NCI-H1436 (cell line): ENCODE measurements at regions not wholly inside any gene's neighbourhood (a gene's known extent, or its start where the extent isn't known, plus 50 kb on each side); places are given as distances from the start of the nearest gene placed in this dataset.
"Not testable (repeated sequence)": the region's sequence is repeated elsewhere in the genome, so short reads cannot be mapped to it uniquely, and the experiment has no call there.

ENCODE experiments used
- DNase-seq: peaks from one replicate; lab custom pipeline; 2025; lab: John Stamatoyannopoulos, UW

DNA sequence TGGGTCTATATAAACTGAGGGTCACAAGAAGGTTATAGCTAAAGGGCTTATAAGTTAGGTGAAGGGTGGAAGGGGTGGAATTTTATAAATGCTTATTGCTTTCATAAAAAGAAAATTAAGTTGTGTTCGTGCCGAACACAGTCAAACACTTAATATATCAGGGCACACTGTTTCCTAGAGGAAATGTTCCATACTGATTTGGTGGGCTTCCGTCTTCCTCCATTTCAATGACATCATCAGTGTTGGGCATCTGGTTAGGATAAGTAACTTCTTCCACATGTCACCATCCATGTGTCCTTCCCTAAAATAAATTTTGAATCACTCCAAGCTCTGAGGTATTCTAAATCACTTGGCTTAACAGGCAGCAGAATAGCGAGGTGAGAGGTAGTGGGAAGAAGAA is 466.4 kb downstream of the MED13L start:
- DNase-seq = no peak

DNA sequence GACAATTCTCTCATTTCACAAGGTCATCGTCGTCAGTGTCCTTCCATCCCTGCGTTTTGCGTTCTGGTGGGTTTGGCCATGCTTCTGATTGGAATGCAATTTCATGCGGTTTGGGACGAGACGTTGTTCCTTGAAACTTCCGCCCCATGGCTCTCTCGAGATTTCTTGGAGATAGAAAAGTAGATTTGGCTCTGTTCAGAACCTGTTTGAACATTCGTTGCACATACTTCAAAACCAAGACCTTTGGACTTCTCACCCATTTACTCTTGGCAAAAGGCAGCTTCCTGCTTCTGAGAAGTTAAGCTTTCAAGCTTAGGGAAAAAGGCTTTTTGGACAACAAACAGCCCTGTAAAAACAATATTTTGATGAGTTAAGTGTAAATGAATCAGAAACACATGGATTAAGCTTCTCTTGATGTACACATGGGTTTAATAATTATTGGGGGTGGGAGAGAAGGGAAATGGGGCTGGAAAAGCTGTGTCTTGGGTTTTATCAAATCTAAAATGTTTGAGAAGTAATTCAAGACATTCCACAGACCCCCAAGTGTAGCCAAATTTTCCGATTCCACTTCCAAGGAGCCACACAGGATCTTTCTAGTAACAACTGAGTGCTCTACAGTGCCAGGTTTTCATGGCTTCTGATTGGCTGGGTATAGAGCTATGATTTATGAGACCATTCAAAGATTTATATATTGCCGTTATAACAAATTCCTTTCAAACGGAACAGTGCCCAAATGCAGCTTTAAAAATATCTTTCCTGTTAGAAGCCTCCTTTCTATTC is 467.2 kb downstream of the MED13L start:
- DNase-seq = no peak

DNA sequence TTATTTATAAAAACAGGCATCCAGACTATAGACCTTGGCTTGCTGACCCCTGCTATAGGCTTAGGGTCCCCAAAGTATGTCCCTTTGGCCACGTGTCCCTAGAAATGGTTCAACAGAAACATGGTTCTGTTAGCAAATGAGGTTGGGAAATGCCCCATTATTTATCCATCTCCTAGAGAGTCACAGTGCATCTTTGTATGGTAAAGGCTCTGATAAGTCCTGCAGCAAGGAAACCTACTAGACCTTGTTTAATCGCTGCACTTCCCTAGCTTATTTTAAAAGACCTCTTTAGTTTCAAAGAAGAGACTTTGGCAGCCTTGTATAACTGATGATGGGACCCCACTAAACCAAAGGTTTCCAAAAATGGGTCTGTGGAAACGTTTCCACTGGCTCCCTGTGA is 471.5 kb downstream of the MED13L start:
- DNase-seq = no peak

DNA sequence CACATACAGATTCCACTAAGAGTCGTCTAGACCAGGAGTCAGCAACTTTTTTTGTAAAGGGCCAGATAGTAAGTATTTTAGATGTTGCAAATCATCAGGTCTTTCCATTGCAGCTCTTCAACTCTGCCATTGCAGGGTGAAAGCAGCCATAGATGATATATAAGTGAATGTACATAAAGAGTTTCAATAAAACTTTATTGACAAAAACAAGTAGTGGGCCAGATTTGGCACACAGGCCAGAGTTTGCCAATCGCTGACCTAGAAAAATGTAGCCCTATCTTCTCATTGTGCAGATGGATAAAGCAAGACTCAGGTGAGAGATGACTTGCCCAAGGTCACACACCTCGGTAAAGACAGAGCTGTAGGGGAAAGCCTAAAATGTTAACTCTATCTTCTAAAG is 474.7 kb downstream of the MED13L start:
- no peak for DNase-seq

DNA sequence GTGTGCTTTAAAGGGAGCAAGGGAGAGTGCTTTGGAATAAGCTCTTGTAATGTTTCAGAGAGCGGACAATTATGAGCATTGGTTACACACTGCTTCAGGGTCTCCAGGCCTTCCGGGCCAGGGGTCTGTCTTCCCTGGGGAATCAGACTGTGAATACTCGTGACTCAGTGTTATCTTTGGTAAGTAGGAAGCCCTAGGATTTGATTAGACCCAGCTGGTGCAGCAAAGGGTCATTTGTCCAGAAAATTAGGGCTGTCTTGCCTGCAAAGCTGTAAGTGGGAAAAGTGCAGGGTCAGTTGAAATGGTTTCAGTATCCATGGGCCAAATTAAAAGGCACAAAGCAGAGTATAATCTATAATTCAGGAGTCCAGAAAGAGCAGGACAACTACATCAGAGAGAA is 475.6 kb downstream of the MED13L start:
- DNase-seq = no peak

DNA sequence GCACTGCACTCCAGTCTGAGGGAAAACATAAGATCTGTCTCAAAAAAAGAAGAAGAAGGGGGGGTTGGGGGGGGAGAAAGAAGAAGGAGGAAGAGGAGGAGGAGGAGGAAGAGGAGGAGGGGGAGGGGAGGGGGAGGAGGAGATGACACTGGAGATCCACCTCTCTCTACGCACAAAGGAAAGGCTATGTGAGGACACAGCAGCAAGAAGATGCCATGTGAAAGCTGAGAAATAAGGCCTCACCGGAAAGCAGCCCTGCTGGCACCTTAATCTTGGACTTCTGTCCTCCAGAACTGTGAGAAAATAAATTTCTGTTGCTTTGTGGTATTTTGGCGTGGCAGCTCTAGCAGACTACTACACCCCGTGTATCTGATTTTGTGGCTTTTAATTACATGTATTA is 477.9 kb downstream of the MED13L start:
- DNase-seq = no peak

DNA sequence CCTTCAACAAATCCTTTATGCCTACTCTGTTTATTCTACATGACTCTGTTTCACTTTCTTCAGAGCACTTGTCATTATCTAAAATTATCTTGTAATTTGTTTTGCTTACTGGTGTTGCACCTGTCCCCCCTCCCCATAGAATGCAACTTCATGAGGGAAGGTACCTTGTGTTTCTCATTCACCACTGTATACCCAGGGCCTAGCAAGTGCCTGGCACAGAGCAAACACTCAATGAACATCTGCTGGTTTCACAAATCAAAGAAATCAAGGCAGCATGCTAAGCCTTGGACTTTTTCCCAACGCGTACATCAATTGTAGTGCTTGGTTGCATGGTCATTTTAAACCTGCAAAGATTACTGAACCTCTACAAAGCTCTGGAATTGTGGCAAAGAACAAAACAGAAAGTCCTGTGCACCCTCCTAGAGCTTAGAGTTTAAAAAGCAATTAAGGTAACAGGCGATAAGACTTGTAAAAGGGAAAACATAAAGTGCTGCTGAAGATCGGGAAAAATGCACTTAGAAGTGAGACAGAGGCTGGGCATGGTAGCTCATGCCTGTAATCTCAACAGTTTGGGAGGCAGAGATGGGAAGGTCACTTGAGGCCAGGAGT is 479.1 kb downstream of the MED13L start:
- no peak for DNase-seq

DNA sequence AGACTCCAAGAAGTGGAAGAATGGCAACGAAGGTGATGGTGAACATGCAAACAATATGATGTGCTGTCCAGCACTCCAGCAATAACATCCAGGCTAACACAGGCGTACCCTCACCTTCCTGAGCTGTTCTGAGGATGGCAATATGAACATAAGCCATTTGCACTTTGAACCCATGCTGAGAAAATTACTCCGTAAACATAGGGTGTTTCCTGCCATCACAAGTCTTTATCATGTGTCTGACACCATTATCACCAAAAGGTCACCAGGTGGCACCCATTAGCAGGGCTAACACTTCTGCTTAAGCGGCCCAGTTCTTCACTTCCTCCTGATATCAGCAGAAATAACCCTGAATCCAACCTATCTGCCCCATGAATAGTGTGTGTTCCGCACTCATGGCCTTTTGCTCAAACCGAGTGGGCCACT is 482.8 kb downstream of the MED13L start:
- DNase-seq = no peak

DNA sequence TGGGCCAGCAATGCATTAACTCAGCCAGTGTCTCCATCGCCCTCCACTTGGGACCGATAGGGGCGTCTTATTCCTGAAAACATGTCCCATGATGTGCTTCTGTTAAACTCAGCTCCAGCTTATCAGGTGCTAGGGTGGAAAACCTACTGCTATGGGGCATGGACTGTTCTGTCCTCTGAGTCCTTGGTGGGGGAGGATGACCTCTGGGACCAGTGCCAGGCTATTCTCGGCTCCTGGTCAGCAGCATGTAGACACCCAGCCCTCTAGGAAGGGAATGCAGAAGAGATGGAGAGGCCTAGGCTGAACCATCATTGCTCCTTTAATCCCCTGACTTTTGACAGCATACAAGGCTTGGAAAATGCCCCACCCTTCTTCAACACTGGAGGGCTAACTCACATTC is 486.2 kb downstream of the MED13L start:
- DNase-seq = no peak

DNA sequence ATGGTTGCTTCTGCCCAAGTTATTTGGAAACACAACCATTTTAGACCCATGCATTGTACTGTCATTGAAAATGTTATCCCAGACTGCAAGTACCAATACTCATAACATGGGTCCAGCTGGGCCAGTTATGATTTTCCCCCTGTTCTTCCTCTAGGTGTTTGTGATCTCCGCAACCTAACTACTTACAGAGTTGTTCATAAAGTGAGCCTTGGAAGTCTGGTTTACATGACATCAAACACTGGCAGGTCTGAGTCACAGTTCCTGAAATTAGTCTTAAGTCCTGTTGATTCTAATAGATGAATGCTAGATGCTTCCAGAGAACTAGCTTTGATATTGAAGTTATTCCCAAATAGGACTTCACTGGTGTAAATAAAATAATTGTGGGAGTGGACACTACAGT is 487.0 kb downstream of the MED13L start:
- DNase-seq = no peak

DNA sequence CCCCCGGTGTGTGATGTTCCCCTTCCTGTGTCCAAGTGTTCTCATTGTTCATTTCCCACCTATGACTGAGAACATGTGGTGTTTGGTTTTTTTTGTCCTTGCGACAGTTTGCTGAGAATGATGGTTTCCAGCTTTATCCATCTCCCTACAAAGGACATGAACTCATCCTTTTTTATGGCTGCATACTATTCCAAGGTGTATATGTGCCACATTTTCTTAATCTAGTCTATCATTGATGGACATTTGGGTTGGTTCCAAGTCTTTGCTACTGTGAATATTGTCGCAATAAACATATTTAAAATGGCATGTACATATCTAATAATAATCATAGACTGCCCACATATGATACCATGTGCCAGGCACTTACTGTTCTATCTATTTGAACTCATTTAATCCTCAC is 491.0 kb downstream of the MED13L start:
- DNase-seq = not testable (repeated sequence)

DNA sequence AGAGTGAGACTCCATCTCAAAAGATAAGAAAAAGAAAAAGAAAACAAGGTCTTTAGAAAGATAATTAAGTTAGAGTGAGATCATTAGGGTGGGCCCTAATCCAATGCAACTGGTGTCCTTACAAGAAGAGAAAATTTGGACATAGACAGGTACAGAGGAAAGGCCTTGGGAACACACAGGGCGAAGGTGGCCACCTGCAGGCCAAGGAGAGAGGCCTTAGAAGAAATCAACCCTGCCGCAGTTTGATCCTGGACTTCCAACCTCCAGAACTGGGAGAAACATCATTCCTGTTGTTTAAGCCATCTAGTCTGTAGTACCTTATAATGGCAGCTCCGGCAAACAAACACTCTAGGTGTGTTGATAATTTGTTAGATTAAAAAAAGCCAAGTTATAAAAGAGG is 491.9 kb downstream of the MED13L start:
- no peak for DNase-seq

DNA sequence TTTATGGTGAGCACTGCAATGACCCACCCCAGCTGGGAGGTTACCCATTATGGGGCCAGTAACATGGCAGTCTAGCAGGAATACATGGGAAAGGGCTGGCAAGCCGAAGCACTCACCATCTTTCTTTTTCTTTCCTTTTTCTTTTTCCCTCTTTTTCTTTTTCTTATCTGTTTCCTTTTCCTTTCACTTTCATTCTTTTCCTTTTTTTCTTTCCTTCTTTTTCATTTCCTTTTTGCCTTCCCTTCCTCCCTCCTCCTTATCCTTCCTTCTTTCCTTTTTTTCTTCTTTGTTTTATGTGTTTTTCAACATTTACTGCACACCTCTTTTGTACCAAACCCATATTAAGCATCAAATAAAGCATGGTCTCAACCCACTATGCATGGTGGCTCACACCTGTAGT is 501.1 kb downstream of the MED13L start:
- DNase-seq = no peak

DNA sequence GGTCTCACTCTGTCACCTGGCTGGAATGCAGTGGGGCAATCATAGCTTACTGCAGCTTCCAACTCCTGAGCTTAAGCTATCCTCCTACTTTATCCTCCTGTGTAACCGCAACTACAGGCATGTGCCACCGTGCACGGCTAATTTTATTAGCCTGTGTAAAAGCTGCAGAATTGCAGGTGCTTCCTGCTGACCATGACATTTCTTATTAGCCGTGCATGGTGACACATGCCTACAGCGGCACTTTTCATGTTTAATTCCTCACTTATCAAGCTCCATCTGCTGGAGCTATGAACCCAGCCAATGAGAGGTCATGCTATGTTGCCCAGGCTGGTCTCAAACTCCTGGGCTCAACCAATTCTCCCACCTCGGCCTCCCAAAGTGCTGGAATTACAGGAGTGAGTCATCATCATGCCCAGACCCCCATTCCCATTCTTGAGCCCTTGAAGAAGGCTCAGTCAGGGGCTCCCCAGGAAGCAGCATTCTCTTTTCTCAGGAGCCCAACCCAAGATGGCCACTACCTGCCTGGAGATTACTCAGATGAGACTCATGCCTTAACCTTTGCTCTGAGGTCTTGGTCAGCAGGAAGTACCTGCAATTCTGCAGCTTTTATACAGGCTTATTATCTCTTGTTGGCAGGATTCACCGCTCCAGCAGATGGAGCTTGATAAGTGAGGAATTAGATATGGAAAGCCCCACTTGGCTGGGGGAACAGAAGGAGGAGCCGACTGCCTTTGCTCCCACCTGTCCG is 503.2 kb downstream of the MED13L start:
- DNase-seq = no peak

DNA sequence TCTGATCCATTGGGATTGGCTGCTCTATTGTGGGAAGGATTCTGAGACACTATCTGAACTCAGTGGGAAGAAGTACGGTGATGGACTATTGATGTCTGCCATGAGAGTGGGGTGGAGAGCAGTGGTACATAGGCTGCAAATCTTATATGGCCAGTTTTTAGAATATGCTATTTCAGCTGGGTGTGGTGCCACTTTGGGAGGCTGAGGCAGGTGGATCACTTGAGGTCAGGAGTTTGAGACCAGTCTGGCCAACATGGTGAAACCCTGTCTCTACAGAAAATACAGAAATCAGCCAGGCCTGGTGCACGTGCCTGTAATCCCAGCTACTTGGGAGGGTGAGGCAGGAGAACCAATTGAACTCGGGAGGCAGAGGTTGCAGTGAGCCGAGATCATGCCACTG is 505.9 kb downstream of the MED13L start:
- DNase-seq = no peak

DNA sequence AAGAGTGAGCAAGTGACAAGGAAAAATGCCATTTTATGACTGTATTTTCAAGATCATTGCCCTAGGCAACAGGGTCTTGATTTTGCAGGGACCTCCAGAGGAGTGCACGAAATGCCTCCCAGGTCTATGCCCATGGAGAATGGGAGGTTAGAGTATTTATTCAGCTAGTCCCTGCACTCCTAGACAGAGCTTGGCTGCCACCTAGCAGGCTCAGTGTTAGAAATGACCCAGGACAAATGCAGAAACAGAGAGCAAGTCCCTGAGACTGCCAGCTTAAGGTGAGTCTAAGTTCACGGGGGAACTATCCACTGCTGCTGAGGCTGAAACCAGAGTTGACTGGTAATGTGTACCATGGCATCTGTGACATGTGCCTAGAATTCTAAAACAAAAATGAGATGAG is 506.4 kb downstream of the MED13L start:
- no peak for DNase-seq

DNA sequence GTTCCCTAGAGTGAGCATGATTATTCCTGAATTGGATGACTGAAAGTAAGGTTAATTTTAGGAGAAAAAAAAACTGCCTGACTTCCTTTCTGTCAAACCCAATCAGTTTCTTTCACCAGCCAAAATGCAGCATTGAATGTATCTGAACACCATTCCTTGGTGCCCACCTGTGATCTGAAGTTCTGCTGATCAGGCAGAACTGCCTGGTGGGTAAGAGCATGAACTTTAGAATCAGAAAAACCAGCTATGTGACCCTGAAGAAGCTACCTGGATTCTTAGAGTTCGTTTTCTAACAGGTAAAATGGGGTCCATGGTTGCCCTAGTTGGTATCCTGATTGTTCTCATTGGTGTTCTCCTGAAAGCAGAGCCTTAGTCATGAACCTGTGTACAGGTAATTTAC is 506.9 kb downstream of the MED13L start:
- DNase-seq = no peak

DNA sequence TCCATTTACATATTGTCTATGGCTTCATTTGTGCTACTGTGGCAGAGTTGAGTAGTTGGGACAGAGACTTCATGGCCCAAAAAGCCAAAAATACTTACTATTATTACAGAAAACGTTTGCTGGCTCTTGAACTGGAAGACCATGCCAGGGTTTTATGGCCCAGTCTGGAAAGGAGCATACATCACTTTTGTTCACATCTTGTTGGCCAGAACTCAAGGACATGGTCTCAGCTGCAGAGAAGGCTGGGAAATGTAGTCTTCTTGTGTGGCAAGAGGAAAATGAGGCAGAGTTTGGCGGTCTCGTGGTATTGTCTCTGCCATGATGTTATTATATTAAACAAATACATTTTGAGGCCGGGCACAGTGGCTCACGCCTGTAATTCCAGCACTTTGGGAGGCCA is 509.6 kb downstream of the MED13L start:
- no peak for DNase-seq

DNA sequence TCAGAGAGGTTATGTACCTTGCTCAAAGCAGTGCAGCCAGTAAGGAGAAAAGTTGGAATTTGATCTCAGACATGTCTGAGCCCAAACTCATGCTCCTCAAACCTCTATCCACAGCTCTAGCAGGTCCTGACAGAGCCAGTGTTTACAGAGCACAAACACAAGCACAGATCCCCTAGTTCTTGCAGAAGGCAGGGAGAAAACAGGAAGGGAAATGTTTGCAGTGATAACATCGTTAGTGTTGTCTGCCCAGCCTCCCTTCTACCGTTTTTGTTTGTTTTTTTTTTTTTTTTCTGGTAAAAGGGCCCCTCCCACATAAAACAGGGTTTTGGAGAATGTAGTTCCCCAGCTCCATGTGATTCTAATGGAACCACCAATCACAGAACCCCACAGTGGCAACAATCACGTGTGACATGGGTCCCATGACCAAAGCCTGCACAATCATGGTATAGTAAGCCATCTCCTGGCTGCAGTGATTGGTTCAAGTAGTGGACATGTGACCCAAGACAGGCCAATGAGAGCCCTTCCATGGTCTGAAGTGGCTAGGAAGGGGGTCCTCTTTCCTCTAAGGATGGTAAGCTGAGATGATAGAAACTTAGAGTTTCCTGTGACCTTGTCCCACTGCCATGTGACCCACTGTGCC is 513.4 kb downstream of the MED13L start:
- no peak for DNase-seq

DNA sequence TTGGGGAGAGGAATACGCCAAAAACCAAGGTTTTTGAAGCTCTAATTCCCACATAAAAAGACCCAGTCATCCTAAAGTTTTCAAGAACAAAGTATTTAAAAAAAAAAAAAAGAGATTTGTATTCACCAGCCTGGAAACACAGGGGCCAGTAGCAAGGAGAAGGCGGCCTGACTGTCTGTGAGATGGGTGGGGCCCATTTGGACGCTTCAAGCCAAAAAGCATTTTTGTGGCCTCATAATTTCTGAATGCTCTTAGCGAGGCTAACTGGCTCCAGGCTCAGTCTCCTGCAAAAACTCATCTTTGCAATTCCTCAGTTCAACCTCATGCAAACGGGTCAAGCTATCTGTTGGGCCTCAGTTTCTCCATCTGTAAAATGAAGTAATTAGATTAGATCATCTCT is 514.1 kb downstream of the MED13L start:
- DNase-seq = no peak

DNA sequence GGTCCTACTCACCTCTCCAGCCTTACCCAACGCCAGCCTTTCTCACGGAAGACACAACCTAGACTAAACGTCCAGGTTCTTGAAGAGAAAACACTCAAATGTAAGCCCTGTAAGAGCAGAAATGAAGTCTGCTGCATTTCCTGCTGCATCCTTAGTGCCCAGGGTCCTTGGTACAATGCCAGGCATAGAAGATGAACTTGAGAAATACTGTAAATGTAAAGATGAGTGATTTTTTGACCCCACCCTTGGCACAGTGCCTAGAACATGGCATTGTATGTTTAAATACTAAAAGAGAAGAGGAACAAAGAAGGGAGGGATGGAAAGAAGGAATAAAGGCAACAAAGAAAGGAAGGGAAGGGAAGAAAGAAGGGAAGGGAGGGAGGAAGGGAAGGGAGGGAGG is 514.6 kb downstream of the MED13L start:
- DNase-seq = no peak

DNA sequence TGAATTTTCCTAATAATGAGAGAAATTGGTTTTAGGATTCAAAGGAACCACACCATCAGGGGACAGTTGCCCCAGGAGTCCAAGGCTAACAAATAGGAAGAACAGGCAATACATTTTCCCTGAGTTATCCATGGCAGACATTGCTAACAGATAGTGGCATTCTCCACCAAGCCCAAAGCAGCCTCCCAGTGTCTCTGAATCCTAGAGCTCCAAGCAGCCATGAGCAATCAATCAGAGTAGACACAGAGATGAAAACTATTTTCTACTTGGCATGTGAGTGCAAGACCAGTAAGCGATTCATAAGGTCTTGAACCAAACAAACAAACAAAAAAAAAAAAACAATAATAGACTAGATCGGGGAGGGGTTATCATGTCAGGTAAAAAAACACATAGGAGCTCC is 515.7 kb downstream of the MED13L start:
- no peak for DNase-seq

DNA sequence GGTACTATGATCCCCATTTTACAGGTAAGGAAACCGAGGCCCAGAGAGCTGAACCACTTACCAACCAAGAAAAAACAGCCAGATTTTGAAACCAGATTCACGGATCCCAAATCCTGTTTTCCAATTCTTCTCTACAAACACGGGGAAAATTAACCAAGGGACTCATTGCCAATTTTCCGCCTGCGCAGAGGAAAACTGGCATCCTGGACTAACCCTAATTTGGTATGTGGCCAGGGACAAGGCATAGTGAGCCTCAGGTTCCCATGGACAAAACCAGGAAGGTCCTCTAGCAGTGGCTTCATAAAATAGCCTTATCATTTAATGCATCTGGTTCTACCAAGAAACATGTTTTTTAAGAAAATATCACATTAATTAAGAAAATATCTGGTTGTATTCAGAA is 517.3 kb downstream of the MED13L start:
- no peak for DNase-seq
